ENCODE measurements at regions not wholly inside any gene's neighbourhood (a gene's known extent, or its start where the extent isn't known, plus 50 kb on each side); places are given as distances from the start of the nearest gene placed in this dataset.

GRCh38 chr2:142280831-142281230 is 150.0 kb upstream of the LRP1B start:
- no peak for TF ChIP-seq EZH2 (IDR thresholded peaks at IDR 0.05; ENCODE audit: borderline replicate concordance, insufficient read depth, low read depth, low read length, poor library complexity, severe bottlenecking)
- TF ChIP-seq, protein P1, sequence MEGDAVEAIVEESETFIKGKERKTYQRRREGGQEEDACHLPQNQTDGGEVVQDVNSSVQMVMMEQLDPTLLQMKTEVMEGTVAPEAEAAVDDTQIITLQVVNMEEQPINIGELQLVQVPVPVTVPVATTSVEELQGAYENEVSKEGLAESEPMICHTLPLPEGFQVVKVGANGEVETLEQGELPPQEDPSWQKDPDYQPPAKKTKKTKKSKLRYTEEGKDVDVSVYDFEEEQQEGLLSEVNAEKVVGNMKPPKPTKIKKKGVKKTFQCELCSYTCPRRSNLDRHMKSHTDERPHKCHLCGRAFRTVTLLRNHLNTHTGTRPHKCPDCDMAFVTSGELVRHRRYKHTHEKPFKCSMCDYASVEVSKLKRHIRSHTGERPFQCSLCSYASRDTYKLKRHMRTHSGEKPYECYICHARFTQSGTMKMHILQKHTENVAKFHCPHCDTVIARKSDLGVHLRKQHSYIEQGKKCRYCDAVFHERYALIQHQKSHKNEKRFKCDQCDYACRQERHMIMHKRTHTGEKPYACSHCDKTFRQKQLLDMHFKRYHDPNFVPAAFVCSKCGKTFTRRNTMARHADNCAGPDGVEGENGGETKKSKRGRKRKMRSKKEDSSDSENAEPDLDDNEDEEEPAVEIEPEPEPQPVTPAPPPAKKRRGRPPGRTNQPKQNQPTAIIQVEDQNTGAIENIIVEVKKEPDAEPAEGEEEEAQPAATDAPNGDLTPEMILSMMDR (IDR thresholded peaks at IDR 0.05): no peak

All from B cell (primary cell).